D341Med (cell line): ENCODE measurements at regions not wholly inside any gene's neighbourhood (a gene's known extent, or its start where the extent isn't known, plus 50 kb on each side); places are given as distances from the start of the nearest gene placed in this dataset.

Source experiments
- DNase-seq: peaks from one replicate; pipeline ENCODE4 v3.0.0; 2012; ENCODE audit warnings: low spot score

DNA sequence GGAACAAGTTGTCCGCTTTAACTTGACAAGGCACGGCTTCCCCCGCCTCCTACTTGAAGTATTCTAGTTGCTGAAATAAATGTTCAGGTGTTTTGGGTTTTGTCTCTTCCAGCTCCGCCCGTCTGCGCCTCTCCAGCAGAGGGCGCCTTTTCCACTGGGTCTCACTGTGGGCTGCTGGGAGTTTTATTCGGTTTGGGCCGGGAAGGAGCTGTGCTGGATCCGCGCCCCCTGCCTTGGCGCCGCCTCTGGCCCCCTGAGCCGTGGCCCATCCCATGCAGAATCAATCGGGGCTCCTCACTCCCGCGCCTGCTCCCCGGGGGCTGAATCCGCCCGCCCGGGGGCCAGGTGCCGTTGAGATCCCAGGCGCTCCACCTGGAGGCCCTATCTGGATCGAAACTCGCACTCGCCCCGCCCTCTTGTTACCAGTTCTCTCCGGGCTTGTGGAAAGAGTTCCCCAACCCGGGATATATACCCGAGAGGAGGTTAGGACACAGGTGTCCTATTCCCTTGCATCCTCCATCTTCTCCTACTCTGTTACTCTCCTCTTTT is 51.0 kb upstream of the TCF21 start:
- peak; percentile 79 for DNase-seq
